ENCODE measurements at regions not wholly inside any gene's neighbourhood (a gene's known extent, or its start where the extent isn't known, plus 50 kb on each side); places are given as distances from the start of the nearest gene placed in this dataset.

GRCh38 chr11:98549571-98549970 lies 471.2 kb upstream of the CNTN5 start:
- TF ChIP-seq CTCF (IDR thresholded peaks at IDR 0.05; ENCODE audit: low read depth, low read length), result no peak
- TF ChIP-seq EZH2phosphoT487 (IDR thresholded peaks at IDR 0.05; ENCODE audit: low read depth), result no peak

All from OCI-LY3 (cell line).